ENCODE measurements at regions not wholly inside any gene's neighbourhood (a gene's known extent, or its start where the extent isn't known, plus 50 kb on each side); places are given as distances from the start of the nearest gene placed in this dataset.

- TF ChIP-seq GATA2 (IDR thresholded peaks at IDR 0.05; ENCODE audit: low read depth, low read length) (no peak), GATA3 (IDR thresholded peaks at IDR 0.05; ENCODE audit: low read depth, low read length) (no peak)
These were observed 101.2 kb upstream of the ATF7IP start for GRCh38 chr12:14264316-14264715.

DNA sequence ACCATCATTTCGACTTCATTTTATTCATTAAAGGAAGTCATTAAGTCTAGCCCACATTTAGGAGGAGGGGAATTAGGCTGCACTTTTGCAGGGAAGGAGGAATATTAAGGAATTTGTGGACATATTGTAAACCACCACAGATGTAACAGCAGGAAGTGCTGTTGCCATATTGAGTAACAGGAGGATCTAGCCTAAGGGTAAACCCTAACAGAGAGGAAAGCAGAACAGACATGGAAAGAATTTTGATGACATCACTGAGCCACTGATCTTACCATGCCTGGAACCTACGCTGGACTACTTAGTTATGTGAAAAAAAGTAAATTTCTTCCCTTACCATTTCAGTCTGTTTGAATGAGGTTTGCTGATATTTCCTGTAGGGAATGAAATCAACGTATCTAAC is 100.7 kb upstream of the ATF7IP start:
- no peak for TF ChIP-seq GATA2 (IDR thresholded peaks at IDR 0.05; ENCODE audit: low read depth, low read length)
- TF ChIP-seq GATA3 (IDR thresholded peaks at IDR 0.05; ENCODE audit: low read depth, low read length), result no peak

DNA sequence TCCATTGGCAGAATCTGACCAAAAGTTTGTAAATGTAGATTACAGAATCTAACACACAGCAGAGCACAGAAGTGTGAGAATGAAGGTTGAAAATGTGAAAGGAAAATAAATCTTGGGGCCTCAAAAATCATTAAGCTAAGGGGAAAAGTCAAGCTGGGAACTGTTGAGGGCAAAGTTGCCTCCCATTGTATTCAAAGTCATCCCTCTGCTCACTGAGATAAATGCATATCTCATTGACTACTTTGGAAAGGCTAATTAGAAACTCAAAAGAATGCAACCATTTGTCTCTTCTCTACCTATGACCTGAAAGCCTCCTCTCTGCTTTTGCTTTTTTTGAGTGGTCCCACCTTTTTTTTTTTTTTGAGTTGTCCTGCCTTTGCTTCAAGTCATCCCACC is 97.4 kb upstream of the ATF7IP start:
- TF ChIP-seq GATA2 (IDR thresholded peaks at IDR 0.05; ENCODE audit: low read depth, low read length), result no peak
- no peak for TF ChIP-seq GATA3 (IDR thresholded peaks at IDR 0.05; ENCODE audit: low read depth, low read length)

- TF ChIP-seq GATA3 (IDR thresholded peaks at IDR 0.05; ENCODE audit: low read depth, low read length), result no peak
- TF ChIP-seq GATA2 (IDR thresholded peaks at IDR 0.05; ENCODE audit: low read depth, low read length), result no peak
These were observed 95.1 kb upstream of the ATF7IP start for GRCh38 chr12:14270392-14270791.

- no peak for TF ChIP-seq GATA3 (IDR thresholded peaks at IDR 0.05; ENCODE audit: low read depth, low read length)
- no peak for TF ChIP-seq GATA2 (IDR thresholded peaks at IDR 0.05; ENCODE audit: low read depth, low read length)
These were observed 92.2 kb upstream of the ATF7IP start for GRCh38 chr12:14272956-14273912.

DNA sequence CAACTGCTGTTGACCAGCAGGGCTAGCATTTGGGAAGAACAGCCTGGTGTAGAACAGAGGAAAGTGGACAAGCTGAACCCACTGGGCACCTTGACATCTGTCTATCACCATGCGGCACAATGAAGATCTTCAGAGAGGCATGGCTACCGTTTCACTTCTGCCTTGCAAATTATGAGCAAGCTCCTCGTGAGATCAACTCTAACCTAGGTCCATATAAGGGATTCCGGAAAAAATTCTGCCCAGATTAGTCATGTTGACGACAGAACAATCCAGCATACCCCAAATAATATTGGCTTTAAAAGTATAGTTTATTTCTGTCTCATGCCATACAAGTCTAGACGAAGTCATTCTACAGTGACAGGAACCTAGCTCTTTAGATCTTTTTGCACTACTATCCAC is 91.6 kb upstream of the ATF7IP start:
- TF ChIP-seq GATA3 (IDR thresholded peaks at IDR 0.05; ENCODE audit: low read depth, low read length) (no peak), GATA2 (IDR thresholded peaks at IDR 0.05; ENCODE audit: low read depth, low read length) (no peak)

GRCh38 chr12:14275111-14275510 is 90.4 kb upstream of the ATF7IP start:
- TF ChIP-seq GATA3 (IDR thresholded peaks at IDR 0.05; ENCODE audit: low read depth, low read length) (no peak), GATA2 (IDR thresholded peaks at IDR 0.05; ENCODE audit: low read depth, low read length) (no peak)

DNA sequence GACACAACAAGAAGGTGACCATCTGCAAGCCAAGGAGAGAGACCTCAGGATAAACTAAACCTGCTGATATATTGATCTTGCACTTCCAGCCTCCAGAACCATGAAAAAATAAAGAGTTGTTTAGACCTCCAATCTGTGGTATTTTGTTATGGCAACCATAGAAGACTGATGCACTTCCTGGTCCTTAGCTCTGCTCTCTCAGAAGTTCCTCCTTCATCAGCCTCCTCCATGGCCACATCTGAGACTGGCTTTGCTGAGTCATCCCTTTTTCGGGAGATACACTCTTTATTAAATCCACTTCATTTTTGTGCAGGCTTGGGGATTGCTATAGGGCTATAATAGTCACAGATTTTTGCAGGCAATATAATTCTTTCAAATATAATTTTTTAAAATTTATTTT is 89.6 kb upstream of the ATF7IP start:
- TF ChIP-seq GATA2 (IDR thresholded peaks at IDR 0.05; ENCODE audit: low read depth, low read length), result no peak
- TF ChIP-seq GATA3 (IDR thresholded peaks at IDR 0.05; ENCODE audit: low read depth, low read length), result no peak

GRCh38 chr12:14278294-14278953 is 87.1 kb upstream of the ATF7IP start:
- no peak for TF ChIP-seq GATA2 (IDR thresholded peaks at IDR 0.05; ENCODE audit: low read depth, low read length)
- TF ChIP-seq GATA3 (IDR thresholded peaks at IDR 0.05; ENCODE audit: low read depth, low read length), result no peak

DNA sequence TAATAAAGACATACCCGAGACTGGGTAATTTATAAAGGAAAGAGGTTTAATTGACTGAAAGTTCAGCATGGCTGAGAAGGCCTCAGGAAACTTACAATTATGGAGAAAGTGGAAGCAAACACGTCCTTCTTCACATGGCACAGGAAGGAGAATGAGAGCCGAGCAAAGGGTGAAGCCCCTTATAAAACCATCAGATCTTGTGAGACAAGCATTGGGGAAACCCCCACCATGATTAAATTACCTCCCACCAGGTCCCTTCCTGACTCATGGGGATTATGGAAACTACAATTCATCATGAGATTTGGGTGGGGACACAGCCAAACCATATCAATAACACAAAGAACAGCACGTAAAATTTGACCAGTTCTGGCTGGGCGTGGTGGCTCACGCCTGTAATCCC is 85.6 kb upstream of the ATF7IP start:
- no peak for TF ChIP-seq GATA2 (IDR thresholded peaks at IDR 0.05; ENCODE audit: low read depth, low read length)
- TF ChIP-seq GATA3 (IDR thresholded peaks at IDR 0.05; ENCODE audit: low read depth, low read length), result no peak

DNA sequence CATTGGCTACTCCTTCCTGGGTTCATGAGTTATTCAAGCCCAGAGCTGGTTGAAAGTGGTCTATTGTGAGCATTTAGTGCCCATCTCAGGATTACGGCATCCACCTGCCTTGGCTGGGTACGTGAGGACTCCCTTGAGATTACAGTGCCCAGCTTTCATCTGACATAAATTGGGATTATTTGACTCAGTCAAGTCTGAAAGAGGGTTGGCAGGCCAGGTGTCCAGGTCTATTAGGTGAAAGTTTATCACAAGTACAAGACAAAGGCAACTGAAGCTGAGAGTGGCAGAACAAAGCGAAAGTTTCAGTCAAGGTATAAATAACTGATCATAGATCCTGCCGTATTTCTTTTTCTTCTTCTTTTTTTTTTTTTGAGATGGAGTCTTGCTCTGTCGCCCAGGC is 84.6 kb upstream of the ATF7IP start:
- TF ChIP-seq GATA2 (IDR thresholded peaks at IDR 0.05; ENCODE audit: low read depth, low read length) (no peak), GATA3 (IDR thresholded peaks at IDR 0.05; ENCODE audit: low read depth, low read length) (no peak)

DNA sequence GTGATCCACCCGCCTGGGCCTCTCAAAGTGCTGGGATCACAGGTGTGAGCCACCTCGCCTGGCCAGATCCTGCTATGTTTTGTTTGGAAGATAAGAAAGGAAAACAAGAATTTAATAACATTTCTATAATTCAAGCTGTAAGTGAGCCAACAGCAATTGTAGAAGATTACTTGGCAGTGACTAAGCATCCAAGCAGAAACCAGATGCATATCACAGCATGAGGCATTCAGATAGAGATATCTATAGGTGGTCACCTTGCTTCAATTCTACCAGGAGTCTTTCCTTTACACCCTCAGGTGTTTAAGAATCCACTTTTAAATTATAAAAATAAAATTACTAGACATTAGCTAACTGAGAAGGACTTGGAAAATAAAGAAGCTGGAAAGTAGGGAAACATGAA is 83.9 kb upstream of the ATF7IP start:
- TF ChIP-seq GATA3 (IDR thresholded peaks at IDR 0.05; ENCODE audit: low read depth, low read length), result no peak
- no peak for TF ChIP-seq GATA2 (IDR thresholded peaks at IDR 0.05; ENCODE audit: low read depth, low read length)

DNA sequence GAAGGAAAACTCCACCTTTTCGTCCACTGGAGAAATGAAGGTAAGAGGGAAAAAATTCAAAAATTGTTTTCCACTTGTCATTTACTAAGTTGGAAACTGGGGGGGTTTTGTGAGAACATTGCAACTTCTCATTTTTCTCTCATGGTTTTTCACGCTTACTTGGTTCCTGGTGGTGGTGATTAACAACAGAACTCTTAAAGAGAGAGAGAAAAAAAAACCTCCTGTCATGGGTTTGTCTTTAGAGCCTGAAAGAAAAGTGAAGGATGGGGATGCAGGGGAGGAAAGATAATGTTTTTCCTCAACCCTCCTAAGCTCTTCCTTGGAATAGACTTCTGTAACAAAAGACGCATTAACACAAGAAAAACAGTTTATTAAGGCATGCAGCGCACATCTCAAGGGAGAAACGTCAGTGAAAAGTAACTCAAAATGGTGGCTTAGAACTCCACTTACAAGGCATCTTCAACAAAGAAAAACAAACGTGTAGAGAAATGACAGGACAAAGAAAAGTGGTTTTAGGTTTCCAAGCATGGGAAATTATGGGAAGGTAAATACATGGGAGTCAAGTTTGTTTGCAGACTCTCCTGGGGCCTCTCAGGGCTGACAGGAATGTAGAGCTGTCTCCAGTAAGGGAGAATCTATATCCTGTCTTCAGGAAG is 81.9 kb upstream of the ATF7IP start:
- no peak for TF ChIP-seq GATA3 (IDR thresholded peaks at IDR 0.05; ENCODE audit: low read depth, low read length)
- no peak for TF ChIP-seq GATA2 (IDR thresholded peaks at IDR 0.05; ENCODE audit: low read depth, low read length)

DNA sequence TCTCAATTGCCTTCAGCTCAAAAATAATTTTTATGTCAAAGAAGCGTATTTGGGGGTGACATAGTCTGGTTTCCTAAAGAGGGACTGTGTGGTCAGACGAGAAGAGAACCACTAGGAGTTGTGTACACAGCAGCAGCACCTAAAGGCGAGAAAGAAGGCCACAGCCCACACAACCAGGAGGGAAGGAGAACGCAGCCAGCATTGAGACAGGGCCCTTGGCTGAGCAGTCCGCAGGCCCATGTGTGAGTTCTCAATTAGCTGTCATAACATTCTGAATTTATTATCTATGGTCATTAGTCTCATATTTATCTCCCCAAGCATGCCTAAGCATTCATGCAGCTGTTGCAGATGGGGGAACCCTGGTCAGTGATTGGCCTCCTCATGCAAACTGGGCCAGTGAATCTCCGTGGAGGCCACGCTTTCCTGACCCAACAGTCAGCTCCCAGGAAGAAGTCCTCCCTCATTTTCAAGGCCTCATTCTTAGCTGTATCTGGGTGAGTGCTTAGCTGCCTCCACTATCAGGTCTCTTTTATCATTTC is 81.2 kb upstream of the ATF7IP start:
- TF ChIP-seq GATA3 (IDR thresholded peaks at IDR 0.05; ENCODE audit: low read depth, low read length), result no peak
- TF ChIP-seq GATA2 (IDR thresholded peaks at IDR 0.05; ENCODE audit: low read depth, low read length), result no peak
